ENCODE measurements at regions not wholly inside any gene's neighbourhood (a gene's known extent, or its start where the extent isn't known, plus 50 kb on each side); places are given as distances from the start of the nearest gene placed in this dataset.

GRCh38 chr2:118650327-118650726 is 197.1 kb downstream of the EN1 start:
- Histone ChIP-seq H3K4me2 (ENCODE audit: low read length) (no peak overlapping the region), H3K27me3 (ENCODE audit: control insufficient read depth, low read length) (no peaks in the 10 kb centered on the region), H3K4me1 (ENCODE audit: control insufficient read depth, low read length) (no peaks in the 10 kb centered on the region), H4K20me1 (ENCODE audit: control insufficient read depth, insufficient read depth, low read depth, low read length) (no peaks in the 10 kb centered on the region), H3K9me2 (replicated peaks; ENCODE audit: control insufficient read depth, low read length) (no peaks in the 10 kb centered on the region), H3K79me2 (ENCODE audit: control insufficient read depth, low read length) (no peaks in the 10 kb centered on the region), H3K9me3 (ENCODE audit: control insufficient read depth, insufficient read depth, low read length) (no peaks in the 10 kb centered on the region), H3K4me3 (ENCODE audit: low read length) (no peak overlapping the region), H3K27ac (ENCODE audit: low read depth, low read length) (no peak overlapping the region), H3F3A (ENCODE audit: control insufficient read depth, insufficient read depth) (no peaks in the 10 kb centered on the region), H3K36me3 (ENCODE audit: control insufficient read depth, low read length) (no peaks in the 10 kb centered on the region)
- no peak for TF ChIP-seq EZH2phosphoT487 (IDR thresholded peaks at IDR 0.05; ENCODE audit: borderline replicate concordance, low read length)
- no peak for TF ChIP-seq CTCF (IDR thresholded peaks at IDR 0.05; ENCODE audit: low read depth, low read length, poor library complexity, severe bottlenecking)

GRCh38 chr2:118645876-118646275 is 201.6 kb downstream of the EN1 start:
- H3K9me2 ChIP-seq (replicated peaks; ENCODE audit: control insufficient read depth, low read length), result no peaks in the 10 kb centered on the region
- H3K4me3 ChIP-seq (ENCODE audit: low read length), result no peak overlapping the region
- H3K36me3 ChIP-seq (ENCODE audit: control insufficient read depth, low read length), result no peaks in the 10 kb centered on the region
- H3K9me3 ChIP-seq (ENCODE audit: control insufficient read depth, insufficient read depth, low read length), result no peaks in the 10 kb centered on the region
- no peak overlapping the region for H3K27ac ChIP-seq (ENCODE audit: low read depth, low read length)
- H3K4me2 ChIP-seq (ENCODE audit: low read length), result no peak overlapping the region
- no peaks in the 10 kb centered on the region for H3K4me1 ChIP-seq (ENCODE audit: control insufficient read depth, low read length)
- H3F3A ChIP-seq (ENCODE audit: control insufficient read depth, insufficient read depth), result no peaks in the 10 kb centered on the region
- no peaks in the 10 kb centered on the region for H3K27me3 ChIP-seq (ENCODE audit: control insufficient read depth, low read length)
- no peaks in the 10 kb centered on the region for H4K20me1 ChIP-seq (ENCODE audit: control insufficient read depth, insufficient read depth, low read depth, low read length)
- H3K79me2 ChIP-seq (ENCODE audit: control insufficient read depth, low read length), result no peaks in the 10 kb centered on the region
- TF ChIP-seq EZH2phosphoT487 (IDR thresholded peaks at IDR 0.05; ENCODE audit: borderline replicate concordance, low read length) (no peak), CTCF (IDR thresholded peaks at IDR 0.05; ENCODE audit: low read depth, low read length, poor library complexity, severe bottlenecking) (no peak)

- H3K27ac ChIP-seq (ENCODE audit: low read depth, low read length), result no peak overlapping the region
- no peaks in the 10 kb centered on the region for H3K9me3 ChIP-seq (ENCODE audit: control insufficient read depth, insufficient read depth, low read length)
- no peaks in the 10 kb centered on the region for H3K36me3 ChIP-seq (ENCODE audit: control insufficient read depth, low read length)
- H4K20me1 ChIP-seq (ENCODE audit: control insufficient read depth, insufficient read depth, low read depth, low read length), result no peaks in the 10 kb centered on the region
- H3K9me2 ChIP-seq (replicated peaks; ENCODE audit: control insufficient read depth, low read length), result no peaks in the 10 kb centered on the region
- H3K79me2 ChIP-seq (ENCODE audit: control insufficient read depth, low read length), result no peaks in the 10 kb centered on the region
- no peaks in the 10 kb centered on the region for H3K4me1 ChIP-seq (ENCODE audit: control insufficient read depth, low read length)
- H3K4me3 ChIP-seq (ENCODE audit: low read length), result no peak overlapping the region
- no peak overlapping the region for H3K4me2 ChIP-seq (ENCODE audit: low read length)
- TF ChIP-seq EZH2phosphoT487 (IDR thresholded peaks at IDR 0.05; ENCODE audit: borderline replicate concordance, low read length) (no peak), CTCF (IDR thresholded peaks at IDR 0.05; ENCODE audit: low read depth, low read length, poor library complexity, severe bottlenecking) (no peak)
- H3F3A ChIP-seq (ENCODE audit: control insufficient read depth, insufficient read depth), result no peaks in the 10 kb centered on the region
- no peaks in the 10 kb centered on the region for H3K27me3 ChIP-seq (ENCODE audit: control insufficient read depth, low read length)
These were observed 203.3 kb downstream of the EN1 start for GRCh38 chr2:118644190-118644589.

- no peak overlapping the region for H3K4me3 ChIP-seq (ENCODE audit: low read length)
- no peak overlapping the region for H3K4me2 ChIP-seq (ENCODE audit: low read length)
- H3K36me3 ChIP-seq (ENCODE audit: control insufficient read depth, low read length), result no peaks in the 10 kb centered on the region
- H3K9me3 ChIP-seq (ENCODE audit: control insufficient read depth, insufficient read depth, low read length), result no peaks in the 10 kb centered on the region
- H3K27me3 ChIP-seq (ENCODE audit: control insufficient read depth, low read length), result no peaks in the 10 kb centered on the region
- H3F3A ChIP-seq (ENCODE audit: control insufficient read depth, insufficient read depth), result no peaks in the 10 kb centered on the region
- H3K9me2 ChIP-seq (replicated peaks; ENCODE audit: control insufficient read depth, low read length), result no peaks in the 10 kb centered on the region
- no peaks in the 10 kb centered on the region for H4K20me1 ChIP-seq (ENCODE audit: control insufficient read depth, insufficient read depth, low read depth, low read length)
- no peak for TF ChIP-seq EZH2phosphoT487 (IDR thresholded peaks at IDR 0.05; ENCODE audit: borderline replicate concordance, low read length)
- H3K27ac ChIP-seq (ENCODE audit: low read depth, low read length), result no peak overlapping the region
- H3K79me2 ChIP-seq (ENCODE audit: control insufficient read depth, low read length), result no peaks in the 10 kb centered on the region
- H3K4me1 ChIP-seq (ENCODE audit: control insufficient read depth, low read length), result no peaks in the 10 kb centered on the region
These were observed 204.2 kb downstream of the EN1 start for GRCh38 chr2:118643294-118643693.

All from DOHH2 (cell line).